ENCODE measurements at regions not wholly inside any gene's neighbourhood (a gene's known extent, or its start where the extent isn't known, plus 50 kb on each side); places are given as distances from the start of the nearest gene placed in this dataset.

DNA sequence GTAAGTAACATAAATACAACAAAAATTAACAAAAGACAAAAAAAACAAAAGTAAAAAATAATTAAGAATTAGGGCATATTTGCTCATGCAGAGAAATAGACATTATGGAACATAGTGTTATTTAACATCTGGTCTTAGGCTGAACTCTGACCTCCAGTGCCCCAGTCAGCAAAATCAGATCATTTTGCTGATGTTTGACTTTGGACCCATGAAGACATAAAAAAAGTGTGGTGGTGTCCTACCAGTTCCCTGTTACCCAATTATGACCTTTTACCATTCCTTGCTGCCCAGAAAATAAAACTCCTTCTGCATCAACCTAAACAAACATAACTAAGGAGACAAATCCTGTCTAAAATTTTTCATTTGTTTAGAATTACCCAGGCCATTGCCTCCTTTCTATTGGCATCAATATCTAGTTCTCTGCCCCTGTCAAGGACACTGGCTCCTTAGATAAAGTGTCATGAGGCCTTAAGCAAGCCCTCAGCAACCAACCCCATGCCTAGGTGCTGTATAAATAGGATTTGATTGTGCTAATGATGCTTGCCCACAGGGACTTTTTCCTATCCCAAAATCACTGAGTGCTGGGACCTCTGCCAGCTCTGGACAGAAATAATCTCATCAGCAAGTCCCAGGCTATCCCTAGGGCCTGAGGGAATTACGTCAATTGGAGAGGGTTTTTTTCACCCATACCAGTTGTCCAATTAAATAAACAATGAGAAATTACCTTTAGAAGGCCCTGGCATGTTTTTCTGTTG lies 334.5 kb upstream of the UMPS start:
- Histone ChIP-seq H3K36me3 (ENCODE audit: control insufficient read depth, insufficient read depth, low read length) (no peaks in the 10 kb centered on the region), H3K27me3 (ENCODE audit: control insufficient read depth, insufficient read depth, low read length) (peaks cover 3% of the 10 kb centered on the region), H3K9ac (ENCODE audit: low read length) (no peak overlapping the region)

DNA sequence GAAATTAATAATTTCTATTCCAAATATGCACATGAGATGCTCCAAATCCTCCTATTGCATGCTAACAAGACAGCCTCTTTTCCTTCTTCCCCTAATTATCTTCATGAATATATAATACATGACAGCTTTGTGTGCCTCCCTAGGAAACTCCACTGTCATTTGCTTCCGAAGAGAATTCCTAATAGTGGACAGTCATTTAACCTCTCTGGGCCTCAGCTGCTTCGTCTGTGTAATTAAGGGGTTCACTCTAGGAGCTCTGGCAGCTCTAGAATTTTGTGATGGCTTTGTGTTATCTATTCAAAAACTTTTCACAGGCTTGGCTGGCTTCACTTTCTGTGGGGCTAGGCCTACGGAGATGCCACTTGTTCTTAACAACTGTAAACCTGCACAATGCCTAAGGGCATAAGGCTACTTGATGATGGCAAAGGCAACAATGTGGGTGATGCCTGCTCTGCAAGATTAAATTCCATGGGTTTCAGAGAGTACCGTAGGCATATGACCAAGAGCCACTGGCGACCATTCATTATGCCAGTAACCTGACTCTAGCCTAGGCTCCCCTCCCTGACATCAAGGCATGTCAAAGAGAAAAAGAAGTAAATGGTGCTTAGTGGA lies 333.8 kb upstream of the UMPS start:
- H3K27me3 ChIP-seq (ENCODE audit: control insufficient read depth, insufficient read depth, low read length), result peaks cover 1% of the 10 kb centered on the region
- no peaks in the 10 kb centered on the region for H3K4me1 ChIP-seq (ENCODE audit: control insufficient read depth, insufficient read depth, low read length)
- no peak overlapping the region for H3K9ac ChIP-seq (ENCODE audit: low read length)
- no peaks in the 10 kb centered on the region for H3K9me3 ChIP-seq (ENCODE audit: control insufficient read depth, low read length)
- no peaks in the 10 kb centered on the region for H3K36me3 ChIP-seq (ENCODE audit: control insufficient read depth, insufficient read depth, low read length)
- H3K4me3 ChIP-seq (ENCODE audit: low read length), result no peak overlapping the region

More for the DNA sequence above, 334.5 kb upstream of the UMPS start:
- no peaks in the 10 kb centered on the region for H3K4me1 ChIP-seq (ENCODE audit: control insufficient read depth, insufficient read depth, low read length)
- H3K9me3 ChIP-seq (ENCODE audit: control insufficient read depth, low read length), result no peaks in the 10 kb centered on the region
- H3K4me3 ChIP-seq (ENCODE audit: low read length), result no peak overlapping the region

GRCh38 chr3:124397088-124397487 lies 333.2 kb upstream of the UMPS start:
- no peaks in the 10 kb centered on the region for H3K36me3 ChIP-seq (ENCODE audit: control insufficient read depth, insufficient read depth, low read length)
- H3K9ac ChIP-seq (ENCODE audit: low read length), result no peak overlapping the region
- no peaks in the 10 kb centered on the region for H3K4me1 ChIP-seq (ENCODE audit: control insufficient read depth, insufficient read depth, low read length)
- H3K9me3 ChIP-seq (ENCODE audit: control insufficient read depth, low read length), result no peaks in the 10 kb centered on the region
- no peak overlapping the region for H3K4me3 ChIP-seq (ENCODE audit: low read length)
- no peaks in the 10 kb centered on the region for H3K27me3 ChIP-seq (ENCODE audit: control insufficient read depth, insufficient read depth, low read length)

DNA sequence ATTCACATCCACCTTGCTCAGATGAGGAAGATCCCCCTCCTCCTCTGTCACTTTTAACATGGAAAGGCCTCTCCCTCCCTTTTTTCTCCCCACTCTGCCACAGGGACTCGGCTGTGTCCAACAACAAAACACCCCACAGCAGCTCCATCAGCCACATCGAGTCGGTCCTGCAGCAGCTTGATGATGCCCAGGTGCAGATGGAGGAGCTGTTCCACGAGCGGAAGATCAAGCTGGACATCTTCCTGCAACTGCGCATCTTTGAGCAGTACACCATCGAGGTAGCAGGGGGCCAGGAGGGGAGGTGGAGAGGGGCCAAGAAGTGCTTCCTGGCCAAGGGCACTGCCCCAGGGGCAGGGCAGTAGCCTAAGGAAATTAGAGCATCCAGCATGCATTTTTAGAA lies 331.7 kb upstream of the UMPS start:
- H3K4me3 ChIP-seq (ENCODE audit: low read length), result no peak overlapping the region
- H3K36me3 ChIP-seq (ENCODE audit: control insufficient read depth, insufficient read depth, low read length), result no peaks in the 10 kb centered on the region
- H3K4me1 ChIP-seq (ENCODE audit: control insufficient read depth, insufficient read depth, low read length), result no peaks in the 10 kb centered on the region
- H3K27me3 ChIP-seq (ENCODE audit: control insufficient read depth, insufficient read depth, low read length), result no peaks in the 10 kb centered on the region
- H3K9ac ChIP-seq (ENCODE audit: low read length), result no peak overlapping the region
- no peaks in the 10 kb centered on the region for H3K9me3 ChIP-seq (ENCODE audit: control insufficient read depth, low read length)

GRCh38 chr3:124401843-124402242 lies 328.4 kb upstream of the UMPS start:
- Histone ChIP-seq H3K9me3 (ENCODE audit: control insufficient read depth, low read length) (no peaks in the 10 kb centered on the region), H3K4me3 (ENCODE audit: low read length) (no peak overlapping the region), H3K27me3 (ENCODE audit: control insufficient read depth, insufficient read depth, low read length) (no peaks in the 10 kb centered on the region), H3K9ac (ENCODE audit: low read length) (no peak overlapping the region), H3K4me1 (ENCODE audit: control insufficient read depth, insufficient read depth, low read length) (no peaks in the 10 kb centered on the region), H3K36me3 (ENCODE audit: control insufficient read depth, insufficient read depth, low read length) (no peaks in the 10 kb centered on the region)

- no peaks in the 10 kb centered on the region for H3K9me3 ChIP-seq (ENCODE audit: control insufficient read depth, low read length)
These were observed 327.5 kb upstream of the UMPS start for GRCh38 chr3:124402791-124403190.

GRCh38 chr3:124404621-124405020 lies 325.6 kb upstream of the UMPS start:
- H3K9ac ChIP-seq (ENCODE audit: low read length), result no peak overlapping the region
- H3K36me3 ChIP-seq (ENCODE audit: control insufficient read depth, insufficient read depth, low read length), result no peaks in the 10 kb centered on the region
- no peaks in the 10 kb centered on the region for H3K27me3 ChIP-seq (ENCODE audit: control insufficient read depth, insufficient read depth, low read length)
- H3K9me3 ChIP-seq (ENCODE audit: control insufficient read depth, low read length), result no peaks in the 10 kb centered on the region
- H3K4me1 ChIP-seq (ENCODE audit: control insufficient read depth, insufficient read depth, low read length), result no peaks in the 10 kb centered on the region
- no peak overlapping the region for H3K4me3 ChIP-seq (ENCODE audit: low read length)

More at GRCh38 chr3:124402791-124403190, 327.5 kb upstream of the UMPS start:
- Histone ChIP-seq H3K9ac (ENCODE audit: low read length) (no peak overlapping the region), H3K27me3 (ENCODE audit: control insufficient read depth, insufficient read depth, low read length) (no peaks in the 10 kb centered on the region), H3K4me1 (ENCODE audit: control insufficient read depth, insufficient read depth, low read length) (no peaks in the 10 kb centered on the region), H3K36me3 (ENCODE audit: control insufficient read depth, insufficient read depth, low read length) (no peaks in the 10 kb centered on the region), H3K4me3 (ENCODE audit: low read length) (no peak overlapping the region)

DNA sequence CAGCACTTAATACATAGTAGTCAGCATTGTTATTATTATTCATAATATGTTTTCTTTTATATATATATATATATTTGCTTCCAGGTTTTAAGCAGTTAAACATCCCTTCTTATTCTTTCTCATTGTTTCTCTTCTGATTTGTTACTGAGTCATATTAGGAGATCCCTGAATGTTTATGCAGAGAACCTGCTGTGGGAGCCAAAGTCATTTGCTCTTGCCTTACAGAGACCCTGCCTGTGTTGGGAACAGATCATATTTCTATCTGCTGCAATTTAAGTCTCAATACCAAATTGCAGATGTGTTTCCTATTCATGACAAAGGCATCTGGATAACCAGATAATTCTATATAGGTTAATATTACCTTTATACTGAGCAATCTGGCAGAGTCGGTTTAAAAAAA lies 323.0 kb upstream of the UMPS start:
- Histone ChIP-seq H3K4me1 (ENCODE audit: control insufficient read depth, insufficient read depth, low read length) (no peaks in the 10 kb centered on the region), H3K36me3 (ENCODE audit: control insufficient read depth, insufficient read depth, low read length) (no peaks in the 10 kb centered on the region), H3K9ac (ENCODE audit: low read length) (no peak overlapping the region)

GRCh38 chr3:124409650-124410275 lies 320.5 kb upstream of the UMPS start:
- Histone ChIP-seq H3K27me3 (ENCODE audit: control insufficient read depth, insufficient read depth, low read length) (no peaks in the 10 kb centered on the region), H3K36me3 (ENCODE audit: control insufficient read depth, insufficient read depth, low read length) (no peaks in the 10 kb centered on the region)

More for the DNA sequence above, 323.0 kb upstream of the UMPS start:
- Histone ChIP-seq H3K9me3 (ENCODE audit: control insufficient read depth, low read length) (no peaks in the 10 kb centered on the region), H3K27me3 (ENCODE audit: control insufficient read depth, insufficient read depth, low read length) (no peaks in the 10 kb centered on the region), H3K4me3 (ENCODE audit: low read length) (no peak overlapping the region)

DNA sequence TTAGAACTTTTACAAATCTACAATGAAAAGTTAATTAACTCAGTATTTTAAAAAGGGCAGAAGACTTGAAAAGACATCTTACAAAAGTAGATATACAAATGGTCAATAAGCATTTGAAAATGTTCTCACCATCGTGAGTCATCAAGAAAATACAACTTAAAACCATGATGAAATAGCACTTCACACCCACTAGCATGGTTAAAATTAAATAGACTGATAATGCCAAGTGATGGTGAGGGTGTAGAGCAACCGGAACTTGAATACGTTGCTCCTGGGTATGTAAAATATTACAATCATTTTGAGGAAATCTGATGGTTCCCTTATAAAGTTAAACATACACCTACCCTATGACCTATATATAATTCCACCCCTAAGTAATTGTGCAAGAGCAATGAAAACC lies 319.8 kb upstream of the UMPS start:
- H3K4me3 ChIP-seq (ENCODE audit: low read length), result no peak overlapping the region
- H3K9me3 ChIP-seq (ENCODE audit: control insufficient read depth, low read length), result no peaks in the 10 kb centered on the region
- H3K27me3 ChIP-seq (ENCODE audit: control insufficient read depth, insufficient read depth, low read length), result no peaks in the 10 kb centered on the region
- no peaks in the 10 kb centered on the region for H3K4me1 ChIP-seq (ENCODE audit: control insufficient read depth, insufficient read depth, low read length)
- no peak overlapping the region for H3K9ac ChIP-seq (ENCODE audit: low read length)
- H3K36me3 ChIP-seq (ENCODE audit: control insufficient read depth, insufficient read depth, low read length), result no peaks in the 10 kb centered on the region

More at GRCh38 chr3:124409650-124410275, 320.5 kb upstream of the UMPS start:
- no peaks in the 10 kb centered on the region for H3K4me1 ChIP-seq (ENCODE audit: control insufficient read depth, insufficient read depth, low read length)
- H3K9ac ChIP-seq (ENCODE audit: low read length), result no peak overlapping the region
- no peaks in the 10 kb centered on the region for H3K9me3 ChIP-seq (ENCODE audit: control insufficient read depth, low read length)
- no peak overlapping the region for H3K4me3 ChIP-seq (ENCODE audit: low read length)

DNA sequence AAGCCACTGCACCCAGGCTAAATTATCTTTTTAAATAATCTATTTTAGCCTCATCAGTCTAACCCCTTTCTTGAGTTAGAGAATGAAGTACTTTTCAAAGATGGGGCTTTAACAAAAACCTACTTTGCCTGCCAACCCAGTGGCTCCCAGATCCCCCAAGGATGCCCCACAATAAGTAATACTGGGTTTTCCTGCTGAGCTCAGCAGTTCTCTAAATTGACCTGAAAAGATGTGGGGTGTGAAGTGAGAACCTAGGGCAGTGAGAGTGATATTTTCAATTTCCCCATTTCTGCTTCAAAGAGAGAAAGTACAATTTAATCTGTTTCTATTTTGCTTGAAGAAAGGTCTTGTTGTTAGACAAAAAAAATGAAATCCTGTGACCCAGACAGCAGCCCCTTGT lies 318.5 kb upstream of the UMPS start:
- H3K36me3 ChIP-seq (ENCODE audit: control insufficient read depth, insufficient read depth, low read length), result no peaks in the 10 kb centered on the region
- no peaks in the 10 kb centered on the region for H3K4me1 ChIP-seq (ENCODE audit: control insufficient read depth, insufficient read depth, low read length)
- no peak overlapping the region for H3K9ac ChIP-seq (ENCODE audit: low read length)
- H3K9me3 ChIP-seq (ENCODE audit: control insufficient read depth, low read length), result no peaks in the 10 kb centered on the region
- no peaks in the 10 kb centered on the region for H3K27me3 ChIP-seq (ENCODE audit: control insufficient read depth, insufficient read depth, low read length)
- no peak overlapping the region for H3K4me3 ChIP-seq (ENCODE audit: low read length)

- Histone ChIP-seq H3K4me1 (ENCODE audit: control insufficient read depth, insufficient read depth, low read length) (no peaks in the 10 kb centered on the region), H3K36me3 (ENCODE audit: control insufficient read depth, insufficient read depth, low read length) (no peaks in the 10 kb centered on the region), H3K9me3 (ENCODE audit: control insufficient read depth, low read length) (no peaks in the 10 kb centered on the region), H3K4me3 (ENCODE audit: low read length) (no peak overlapping the region), H3K9ac (ENCODE audit: low read length) (no peak overlapping the region), H3K27me3 (ENCODE audit: control insufficient read depth, insufficient read depth, low read length) (no peaks in the 10 kb centered on the region)
These were observed 317.6 kb upstream of the UMPS start for GRCh38 chr3:124412644-124413043.

All from mucosa of stomach (tissue), 1 donor.